ENCODE measurements at regions not wholly inside any gene's neighbourhood (a gene's known extent, or its start where the extent isn't known, plus 50 kb on each side); places are given as distances from the start of the nearest gene placed in this dataset.

- Histone ChIP-seq H3K79me2 (ENCODE audit: insufficient read depth, low read length) (no peaks in the 10 kb centered on the region), H3K36me3 (ENCODE audit: insufficient read depth, low read length) (no peaks in the 10 kb centered on the region), H3K9me3 (ENCODE audit: insufficient read depth, low read length, severe bottlenecking) (no peaks in the 10 kb centered on the region), H2AFZ (ENCODE audit: low read depth, low read length) (no peak overlapping the region), H3K9ac (ENCODE audit: low read depth, low read length) (no peak overlapping the region), H3K4me3 (ENCODE audit: low read depth in 1 of 2, low read length in 2 of 2) (no peak overlapping the region), H3K27me3 (ENCODE audit: insufficient read depth, low read length, poor library complexity) (no peaks in the 10 kb centered on the region), H4K20me1 (ENCODE audit: insufficient read depth, low read length) (no peaks in the 10 kb centered on the region), H3K27ac (ENCODE audit: low read length) (no peak overlapping the region), H3K4me1 (ENCODE audit: insufficient read depth, low read length) (no peaks in the 10 kb centered on the region), H3K4me2 (ENCODE audit: insufficient read depth, low read length) (no peak overlapping the region)
- ATAC-seq (ENCODE audit: insufficient read depth, low read depth) (no peak), DNase-seq (no peak)
- no peak for TF ChIP-seq EZH2 (IDR thresholded peaks at IDR 0.05; ENCODE audit: borderline replicate concordance, low read depth, low read length, severe bottlenecking)
- TF ChIP-seq CTCF (IDR thresholded peaks at IDR 0.05; ENCODE audit: borderline replicate concordance, extremely low read depth, low read length, poor library complexity, severe bottlenecking) = no peak
These were observed 138.5 kb upstream of the TMPRSS15 start for GRCh38 chr21:18542081-18542480.

- TF ChIP-seq CTCF (IDR thresholded peaks at IDR 0.05; ENCODE audit: borderline replicate concordance, extremely low read depth, low read length, poor library complexity, severe bottlenecking) (no peak), EZH2 (IDR thresholded peaks at IDR 0.05; ENCODE audit: borderline replicate concordance, low read depth, low read length, severe bottlenecking) (no peak)
- Histone ChIP-seq H3K4me2 (ENCODE audit: insufficient read depth, low read length) (no peak overlapping the region), H3K36me3 (ENCODE audit: insufficient read depth, low read length) (no peaks in the 10 kb centered on the region), H2AFZ (ENCODE audit: low read depth, low read length) (no peak overlapping the region), H4K20me1 (ENCODE audit: insufficient read depth, low read length) (no peaks in the 10 kb centered on the region), H3K4me1 (ENCODE audit: insufficient read depth, low read length) (no peaks in the 10 kb centered on the region), H3K9ac (ENCODE audit: low read depth, low read length) (no peak overlapping the region), H3K27me3 (ENCODE audit: insufficient read depth, low read length, poor library complexity) (no peaks in the 10 kb centered on the region), H3K4me3 (ENCODE audit: low read depth in 1 of 2, low read length in 2 of 2) (no peak overlapping the region), H3K27ac (ENCODE audit: low read length) (no peak overlapping the region), H3K79me2 (ENCODE audit: insufficient read depth, low read length) (no peaks in the 10 kb centered on the region), H3K9me3 (ENCODE audit: insufficient read depth, low read length, severe bottlenecking) (no peaks in the 10 kb centered on the region)
- ATAC-seq (ENCODE audit: insufficient read depth, low read depth) (no peak), DNase-seq (no peak)
These were observed 142.3 kb upstream of the TMPRSS15 start for GRCh38 chr21:18545908-18546307.

GRCh38 chr21:18547347-18547746 lies 143.8 kb upstream of the TMPRSS15 start:
- Histone ChIP-seq H3K9me3 (ENCODE audit: insufficient read depth, low read length, severe bottlenecking) (no peaks in the 10 kb centered on the region), H3K27ac (ENCODE audit: low read length) (no peak overlapping the region)
- ATAC-seq (ENCODE audit: insufficient read depth, low read depth) = no peak

More at GRCh38 chr21:18547347-18547746, 143.8 kb upstream of the TMPRSS15 start:
- H2AFZ ChIP-seq (ENCODE audit: low read depth, low read length) = no peak overlapping the region
- no peak for DNase-seq
- no peaks in the 10 kb centered on the region for H4K20me1 ChIP-seq (ENCODE audit: insufficient read depth, low read length)
- H3K9ac ChIP-seq (ENCODE audit: low read depth, low read length) = no peak overlapping the region
- no peak for TF ChIP-seq EZH2 (IDR thresholded peaks at IDR 0.05; ENCODE audit: borderline replicate concordance, low read depth, low read length, severe bottlenecking)
- no peak for TF ChIP-seq CTCF (IDR thresholded peaks at IDR 0.05; ENCODE audit: borderline replicate concordance, extremely low read depth, low read length, poor library complexity, severe bottlenecking)
- H3K36me3 ChIP-seq (ENCODE audit: insufficient read depth, low read length) = no peaks in the 10 kb centered on the region
- H3K27me3 ChIP-seq (ENCODE audit: insufficient read depth, low read length, poor library complexity) = no peaks in the 10 kb centered on the region
- no peaks in the 10 kb centered on the region for H3K79me2 ChIP-seq (ENCODE audit: insufficient read depth, low read length)
- H3K4me2 ChIP-seq (ENCODE audit: insufficient read depth, low read length) = no peak overlapping the region
- no peak overlapping the region for H3K4me3 ChIP-seq (ENCODE audit: low read depth in 1 of 2, low read length in 2 of 2)
- no peaks in the 10 kb centered on the region for H3K4me1 ChIP-seq (ENCODE audit: insufficient read depth, low read length)

Measured in DND-41 (cell line).